ENCODE measurements at regions not wholly inside any gene's neighbourhood (a gene's known extent, or its start where the extent isn't known, plus 50 kb on each side); places are given as distances from the start of the nearest gene placed in this dataset.

DNA sequence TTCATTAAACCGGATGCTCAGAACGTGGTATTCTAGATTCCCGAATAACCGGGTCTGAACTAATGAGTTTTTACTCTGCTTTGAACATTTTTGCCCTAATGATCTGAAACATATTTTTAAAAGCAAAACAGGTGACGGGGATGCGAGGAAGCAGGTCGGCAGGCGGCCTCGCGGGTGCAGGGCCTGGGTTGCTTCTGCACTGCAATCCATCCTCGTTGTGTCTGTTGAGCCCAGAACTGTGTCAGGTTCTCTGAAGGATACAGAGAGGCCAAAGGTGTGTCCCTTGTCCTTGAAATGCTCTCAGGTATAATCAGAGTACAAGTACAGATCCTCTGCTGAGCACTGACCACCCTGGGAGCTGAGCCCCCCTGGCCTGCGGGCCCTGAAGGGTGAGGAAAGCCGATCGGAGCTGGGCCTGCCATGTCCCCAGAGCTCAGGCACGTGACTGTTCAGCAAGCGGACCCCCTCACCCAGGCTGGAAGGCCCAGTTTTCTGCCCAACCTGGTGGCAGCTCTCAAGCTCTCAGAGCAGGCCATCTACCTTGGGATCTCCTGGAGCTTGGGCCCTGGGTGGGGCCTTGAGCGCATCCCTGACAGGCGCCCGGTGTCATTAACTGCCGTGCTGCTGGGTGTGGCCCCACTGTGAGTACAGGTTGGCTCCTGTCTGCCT lies 151.8 kb downstream of the OLFM1 start:
- Histone ChIP-seq H3K36me3 (ENCODE audit: control insufficient read depth, insufficient read depth, low read length) (no peaks in the 10 kb centered on the region), H3K4me3 (ENCODE audit: low read depth in 2 of 2, low read length in 2 of 2) (no peak overlapping the region), H3K27ac (ENCODE audit: low read length) (no peak overlapping the region), H3K27me3 (ENCODE audit: control insufficient read depth, insufficient read depth, low read length) (peaks cover under 1% of the 10 kb centered on the region), H3K9me3 (ENCODE audit: control insufficient read depth, insufficient read depth, low read depth, low read length) (no peaks in the 10 kb centered on the region), H3K4me1 (ENCODE audit: control insufficient read depth, insufficient read depth, low read length) (no peaks in the 10 kb centered on the region)
- CTCF ChIA-PET, result no interaction called here
- DNase-seq (ENCODE audit: low read depth, low spot score) (no peak), ATAC-seq (no peak)
- in situ Hi-C loops (cut with HindIII; ENCODE audit: low pct_unique_long_range_greater_than_20kb, low sequenced_read_pairs), result no loop called here
- POLR2A ChIA-PET, result no interaction called here
- no TSS peak for BruUV-seq (replicated peaks)
- TF ChIP-seq SIN3A (IDR thresholded peaks at IDR 0.05; ENCODE audit: borderline replicate concordance, insufficient read depth, low read depth, low read length) (no peak), TCF7L2 (IDR thresholded peaks at IDR 0.05; ENCODE audit: low read depth, low read length) (no peak), POLR2AphosphoS5 (IDR thresholded peaks at IDR 0.05; ENCODE audit: low read depth, low read length) (no peak)
- TF ChIP-seq, protein P1, sequence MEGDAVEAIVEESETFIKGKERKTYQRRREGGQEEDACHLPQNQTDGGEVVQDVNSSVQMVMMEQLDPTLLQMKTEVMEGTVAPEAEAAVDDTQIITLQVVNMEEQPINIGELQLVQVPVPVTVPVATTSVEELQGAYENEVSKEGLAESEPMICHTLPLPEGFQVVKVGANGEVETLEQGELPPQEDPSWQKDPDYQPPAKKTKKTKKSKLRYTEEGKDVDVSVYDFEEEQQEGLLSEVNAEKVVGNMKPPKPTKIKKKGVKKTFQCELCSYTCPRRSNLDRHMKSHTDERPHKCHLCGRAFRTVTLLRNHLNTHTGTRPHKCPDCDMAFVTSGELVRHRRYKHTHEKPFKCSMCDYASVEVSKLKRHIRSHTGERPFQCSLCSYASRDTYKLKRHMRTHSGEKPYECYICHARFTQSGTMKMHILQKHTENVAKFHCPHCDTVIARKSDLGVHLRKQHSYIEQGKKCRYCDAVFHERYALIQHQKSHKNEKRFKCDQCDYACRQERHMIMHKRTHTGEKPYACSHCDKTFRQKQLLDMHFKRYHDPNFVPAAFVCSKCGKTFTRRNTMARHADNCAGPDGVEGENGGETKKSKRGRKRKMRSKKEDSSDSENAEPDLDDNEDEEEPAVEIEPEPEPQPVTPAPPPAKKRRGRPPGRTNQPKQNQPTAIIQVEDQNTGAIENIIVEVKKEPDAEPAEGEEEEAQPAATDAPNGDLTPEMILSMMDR (IDR thresholded peaks at IDR 0.05), result no peak
- TF ChIP-seq, protein P2, sequence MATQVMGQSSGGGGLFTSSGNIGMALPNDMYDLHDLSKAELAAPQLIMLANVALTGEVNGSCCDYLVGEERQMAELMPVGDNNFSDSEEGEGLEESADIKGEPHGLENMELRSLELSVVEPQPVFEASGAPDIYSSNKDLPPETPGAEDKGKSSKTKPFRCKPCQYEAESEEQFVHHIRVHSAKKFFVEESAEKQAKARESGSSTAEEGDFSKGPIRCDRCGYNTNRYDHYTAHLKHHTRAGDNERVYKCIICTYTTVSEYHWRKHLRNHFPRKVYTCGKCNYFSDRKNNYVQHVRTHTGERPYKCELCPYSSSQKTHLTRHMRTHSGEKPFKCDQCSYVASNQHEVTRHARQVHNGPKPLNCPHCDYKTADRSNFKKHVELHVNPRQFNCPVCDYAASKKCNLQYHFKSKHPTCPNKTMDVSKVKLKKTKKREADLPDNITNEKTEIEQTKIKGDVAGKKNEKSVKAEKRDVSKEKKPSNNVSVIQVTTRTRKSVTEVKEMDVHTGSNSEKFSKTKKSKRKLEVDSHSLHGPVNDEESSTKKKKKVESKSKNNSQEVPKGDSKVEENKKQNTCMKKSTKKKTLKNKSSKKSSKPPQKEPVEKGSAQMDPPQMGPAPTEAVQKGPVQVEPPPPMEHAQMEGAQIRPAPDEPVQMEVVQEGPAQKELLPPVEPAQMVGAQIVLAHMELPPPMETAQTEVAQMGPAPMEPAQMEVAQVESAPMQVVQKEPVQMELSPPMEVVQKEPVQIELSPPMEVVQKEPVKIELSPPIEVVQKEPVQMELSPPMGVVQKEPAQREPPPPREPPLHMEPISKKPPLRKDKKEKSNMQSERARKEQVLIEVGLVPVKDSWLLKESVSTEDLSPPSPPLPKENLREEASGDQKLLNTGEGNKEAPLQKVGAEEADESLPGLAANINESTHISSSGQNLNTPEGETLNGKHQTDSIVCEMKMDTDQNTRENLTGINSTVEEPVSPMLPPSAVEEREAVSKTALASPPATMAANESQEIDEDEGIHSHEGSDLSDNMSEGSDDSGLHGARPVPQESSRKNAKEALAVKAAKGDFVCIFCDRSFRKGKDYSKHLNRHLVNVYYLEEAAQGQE (IDR thresholded peaks at IDR 0.05; ENCODE audit: insufficient read depth in 1 of 2, low read depth in 2 of 2, low read length in 1 of 2), result no peak
- intact Hi-C loops (cut with micrococcal nuclease; ENCODE audit: unreplicated experiment), result no loop called here

DNA sequence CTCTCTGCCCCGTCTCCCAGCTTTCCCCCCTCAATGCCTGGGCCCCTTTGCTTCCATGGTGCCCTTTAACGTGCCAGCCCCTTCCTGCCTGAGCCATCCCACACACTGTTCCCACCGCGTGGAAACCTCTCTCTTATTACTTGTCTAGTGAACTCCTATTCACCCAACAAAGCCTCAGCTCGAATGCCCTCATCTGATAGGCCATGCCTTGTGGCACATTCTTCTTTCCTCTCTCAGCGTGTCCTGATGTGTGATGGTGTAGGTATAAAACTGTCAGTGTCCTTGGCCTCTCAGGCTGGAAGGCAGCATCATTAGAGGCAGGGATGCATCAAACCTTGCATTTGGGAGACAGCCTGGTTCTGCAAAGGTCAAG lies 152.3 kb downstream of the OLFM1 start:
- H3K9me3 ChIP-seq (ENCODE audit: control insufficient read depth, insufficient read depth, low read depth, low read length), result no peaks in the 10 kb centered on the region
- CTCF ChIA-PET, result no interaction called here
- in situ Hi-C loops (cut with HindIII; ENCODE audit: low pct_unique_long_range_greater_than_20kb, low sequenced_read_pairs), result no loop called here
- no peaks in the 10 kb centered on the region; the same call in 1 of the 2 replicates for H3K27me3 ChIP-seq (ENCODE audit: control insufficient read depth, insufficient read depth, low read length)
- BruUV-seq (replicated peaks), result no TSS peak
- no peak for DNase-seq (ENCODE audit: low read depth, low spot score)
- no peak for TF ChIP-seq TCF7L2 (IDR thresholded peaks at IDR 0.05; ENCODE audit: low read depth, low read length)
- TF ChIP-seq, protein P2 (IDR thresholded peaks at IDR 0.05; ENCODE audit: insufficient read depth in 1 of 2, low read depth in 2 of 2, low read length in 1 of 2), result no peak
- H3K36me3 ChIP-seq (ENCODE audit: control insufficient read depth, insufficient read depth, low read length), result no peaks in the 10 kb centered on the region
- H3K27ac ChIP-seq (ENCODE audit: low read length), result no peak overlapping the region
- POLR2A ChIA-PET, result no interaction called here
- intact Hi-C loops (cut with micrococcal nuclease; ENCODE audit: unreplicated experiment), result no loop called here
- no peaks in the 10 kb centered on the region for H3K4me1 ChIP-seq (ENCODE audit: control insufficient read depth, insufficient read depth, low read length)
- no peak overlapping the region for H3K4me3 ChIP-seq (ENCODE audit: low read depth in 2 of 2, low read length in 2 of 2)
- ATAC-seq, result no peak
